Ovary (tissue), 7 donors: ENCODE measurements at regions not wholly inside any gene's neighbourhood (a gene's known extent, or its start where the extent isn't known, plus 50 kb on each side); places are given as distances from the start of the nearest gene placed in this dataset.
"Not testable (repeated sequence)": the region's sequence is repeated elsewhere in the genome, so short reads cannot be mapped to it uniquely, and the experiment has no call there.

Experiments
- DNase-seq, 5 donors: peaks; one replicate each; pipeline ENCODE4 v3.0.0-alpha.2; 2019 to 2020
- H3K27ac ChIP-seq, 2 donors: fragments of 200-600 bp; one replicate each; pipeline versions ENCODE4 v1.5.1 to v1.8.0; 2019 to 2022
- H3K27me3 ChIP-seq: fragments of 200-600 bp; one replicate; pipeline ENCODE4 v1.8.0; 2022
- H3K36me3 ChIP-seq: fragments of 200-600 bp; sonication (generic); one replicate; pipeline ENCODE4 v1.5.1; 2019
- H3K4me1 ChIP-seq: one replicate; pipeline ENCODE4 v1.8.1; 2013; ENCODE audit warnings: mild to moderate bottlenecking, moderate library complexity; ENCODE audit not compliant: insufficient read depth
- H3K4me3 ChIP-seq: fragments of 200-600 bp; sonication (generic); one replicate; pipeline ENCODE4 v1.5.1; 2017
- H3K9me3 ChIP-seq, 2 donors: fragments of 200-600 bp in 1 of 2; sonication (generic) in 1 of 2; one replicate each; pipeline versions ENCODE4 v1.5.1 to v1.8.1; 2013 to 2019; ENCODE audit warnings: mild to moderate bottlenecking in 1 of 2, moderate library complexity in 1 of 2
- CTCF ChIP-seq, 3 donors: fragments of 450-650 bp in 2 of 3; fragments of 200-600 bp in 1 of 3; IDR thresholded peaks; one replicate each; pipeline versions ENCODE4 v1.5.1 to v1.8.0; 2016 to 2022; ENCODE audit warnings: antibody characterized with exemption in 3 of 3, mild to moderate bottlenecking in 1 of 3
- EP300 ChIP-seq: sonication (generic); formaldehyde crosslinking; IDR thresholded peaks from one replicate; pipeline ENCODE4 v1.6.1; 2017; ENCODE audit warnings: antibody characterized with exemption
- POLR2A ChIP-seq: fragments of 450-650 bp; IDR thresholded peaks from one replicate; pipeline ENCODE4 v1.6.1; 2017; ENCODE audit warnings: antibody characterized with exemption, mild to moderate bottlenecking, moderate library complexity
- WGBS, 3 donors: extraction: QIAGEN DNeasy Blood & Tissue Kit in 1 of 3; methylation state at CpG; one replicate each; pipeline versions ENCODE4 v1.1.5 to v1.1.7; 2013 to 2017; 5-methylcytosine and 5-hydroxymethylcytosine counted together
- intact Hi-C, 4 donors: fragments of 100-400 bp; cut with DNase I; formaldehyde crosslinking; loops; one replicate each; pipeline versions ENCODE4 v1.11.0 to v1.15.1; 2022 to 2023
- donor health status: DM: no; HTN: no; CAD: no; lungs with moderate emphysema.
- donor health status: DM: no; HTN: no; CAD: no.
- donor health status: Bipolar disorder and iron deficiency.
- donor health status: DM: no; HTN: no; CAD: no.
- donor health status: DM: yes; HTN: yes; CAD: no.

GRCh38 chr4:147250062-147250461 is 230.8 kb upstream of the EDNRA start:
- no peak overlapping the region for H3K4me3 ChIP-seq
- H3K9me3 ChIP-seq: no peaks in the 10 kb centered on the region
- peaks cover under 1% of the 10 kb centered on the region for H3K4me1 ChIP-seq
- intact Hi-C loops: no loop called here
- TF ChIP-seq CTCF (IDR thresholded peaks at IDR 0.05): no peak
- no peak for TF ChIP-seq POLR2A
- no peak for TF ChIP-seq EP300
- H3K36me3 ChIP-seq: no peaks in the 10 kb centered on the region
- H3K27me3 ChIP-seq: no peaks in the 10 kb centered on the region
- DNase-seq: no peak
- H3K27ac ChIP-seq: no peak overlapping the region

GRCh38 chr4:147255268-147255667 is 225.6 kb upstream of the EDNRA start:
- H3K27ac ChIP-seq, H3K27me3 ChIP-seq, H3K9me3 ChIP-seq, DNase-seq, intact Hi-C loops, H3K36me3 ChIP-seq, H3K4me3 ChIP-seq, H3K4me1 ChIP-seq: not testable (repeated sequence)
- 92 to 94% (median 94%) methylated on average over 11 of the region's 11 CpGs for WGBS, 3 donors

GRCh38 chr4:147259271-147259670 is 221.6 kb upstream of the EDNRA start:
- H3K27me3 ChIP-seq, H3K9me3 ChIP-seq, DNase-seq, H3K4me1 ChIP-seq, intact Hi-C loops, H3K36me3 ChIP-seq, H3K27ac ChIP-seq, H3K4me3 ChIP-seq: not testable (repeated sequence)
- 70 to 95% (median 92%) methylated on average over 1 of the region's 1 CpG for WGBS, 3 donors

GRCh38 chr4:147284256-147284835 is 196.6 kb upstream of the EDNRA start:
- 56 to 79% (median 78%) methylated on average over 3 of the region's 3 CpGs for WGBS, 3 donors
- H3K4me1 ChIP-seq: peaks cover 4% of the 10 kb centered on the region
- intact Hi-C loops: no loop called here

GRCh38 chr4:147284935-147285334 is 196.0 kb upstream of the EDNRA start:
- 80 to 95% (median 85%) methylated on average over 1 of the region's 1 CpG for WGBS, 3 donors
- Histone ChIP-seq H3K27ac (no peak overlapping the region), H3K9me3 (no peaks in the 10 kb centered on the region), H3K27me3 (no peaks in the 10 kb centered on the region), H3K4me1 (peaks cover 4% of the 10 kb centered on the region), H3K4me3 (no peak overlapping the region), H3K36me3 (no peaks in the 10 kb centered on the region)
- intact Hi-C loops: no loop called here
- no peak for DNase-seq
- TF ChIP-seq POLR2A (no peak), CTCF (IDR thresholded peaks at IDR 0.05) (no peak), EP300 (no peak)

More at GRCh38 chr4:147284256-147284835, 196.6 kb upstream of the EDNRA start:
- Histone ChIP-seq H3K27ac (no peak overlapping the region), H3K36me3 (no peaks in the 10 kb centered on the region), H3K4me3 (no peak overlapping the region), H3K9me3 (no peaks in the 10 kb centered on the region), H3K27me3 (no peaks in the 10 kb centered on the region)
- TF ChIP-seq EP300: no peak
- TF ChIP-seq CTCF (IDR thresholded peaks at IDR 0.05): no peak
- no peak for TF ChIP-seq POLR2A
- no peak for DNase-seq

- 81 to 88% (median 86%) methylated on average over 4 of the region's 4 CpGs for WGBS, 3 donors
- intact Hi-C loops: no loop called here
- TF ChIP-seq EP300 (no peak), CTCF (IDR thresholded peaks at IDR 0.05) (no peak), POLR2A (no peak)
- no peak overlapping the region for H3K27ac ChIP-seq
- no peak overlapping the region for H3K4me3 ChIP-seq
- H3K4me1 ChIP-seq: peaks cover 4% of the 10 kb centered on the region
- no peaks in the 10 kb centered on the region for H3K9me3 ChIP-seq
- H3K27me3 ChIP-seq: no peaks in the 10 kb centered on the region
- H3K36me3 ChIP-seq: no peaks in the 10 kb centered on the region
- no peak for DNase-seq
Measured at GRCh38 chr4:147285751-147286150, 195.1 kb upstream of the EDNRA start.
